ENCODE measurements at regions not wholly inside any gene's neighbourhood (a gene's known extent, or its start where the extent isn't known, plus 50 kb on each side); places are given as distances from the start of the nearest gene placed in this dataset.
"Not testable (repeated sequence)": the region's sequence is repeated elsewhere in the genome, so short reads cannot be mapped to it uniquely, and the experiment has no call there.

GRCh38 chr11:57871231-57871630, 109.6 kb downstream of the CTNND1 start:
- DNase-seq (ENCODE audit: low read depth in 2 of 2) = no peak

DNA sequence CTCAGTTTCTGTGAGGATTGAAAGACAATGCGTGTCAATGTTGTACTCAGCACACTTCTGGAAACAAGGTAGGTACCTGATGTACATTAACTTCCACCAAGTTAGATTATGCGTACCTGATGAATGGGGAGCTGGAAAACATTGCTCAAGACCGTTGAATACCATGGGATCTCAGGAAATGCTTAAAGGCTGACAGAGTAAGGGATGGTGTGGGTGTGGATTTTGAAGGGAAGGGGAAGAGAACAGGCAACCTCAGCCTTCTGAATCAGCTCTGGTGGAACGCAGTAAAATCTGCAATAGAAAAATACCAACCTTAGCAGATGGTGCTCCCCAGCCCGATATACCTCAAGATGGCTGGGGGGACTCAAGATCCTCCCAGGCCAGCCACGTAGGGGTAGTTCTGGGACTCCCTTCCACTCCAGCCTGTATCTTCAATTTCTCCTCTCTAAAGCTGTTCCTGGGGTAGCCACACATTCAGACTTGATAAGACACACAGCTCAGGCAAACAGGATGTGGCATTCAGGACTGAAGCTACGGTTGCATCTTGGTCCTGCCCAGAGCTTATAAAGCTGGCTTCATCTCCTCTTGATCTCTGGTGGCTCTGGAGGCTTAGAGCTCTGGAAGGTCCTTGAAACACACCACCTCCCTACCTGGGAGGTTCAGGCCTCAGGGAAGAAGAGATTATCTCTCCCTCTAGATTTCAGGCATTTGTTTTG, 111.8 kb downstream of the CTNND1 start:
- DNase-seq (ENCODE audit: low read depth in 2 of 2) = no peak

DNA sequence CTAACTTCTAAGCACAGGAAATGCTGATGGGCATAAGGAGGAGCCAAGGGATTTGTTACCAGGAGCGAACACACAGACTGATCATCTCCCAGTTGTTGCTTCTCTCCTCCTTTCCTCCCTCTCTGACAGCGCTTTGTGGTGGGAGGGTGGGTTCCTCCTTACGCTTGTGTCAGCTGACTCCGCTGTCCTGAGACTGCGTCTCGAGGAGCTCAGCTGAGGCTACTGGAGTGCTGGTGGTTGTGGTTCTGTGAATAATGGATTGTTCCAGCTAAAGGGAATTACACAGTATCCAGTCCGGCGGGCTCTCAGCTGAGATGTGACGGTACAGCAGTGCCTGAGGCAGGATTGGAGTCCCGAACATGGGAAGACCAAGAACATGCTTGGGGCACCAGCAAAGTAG, 113.4 kb downstream of the CTNND1 start:
- no peak for DNase-seq (ENCODE audit: low read depth in 2 of 2)

- no peak for DNase-seq (ENCODE audit: low read depth in 2 of 2)
These were observed 120.0 kb downstream of the CTNND1 start for GRCh38 chr11:57881647-57882046.

- DNase-seq (ENCODE audit: low read depth in 2 of 2) = no peak
These were observed 122.0 kb downstream of the CTNND1 start for GRCh38 chr11:57883630-57884029.

GRCh38 chr11:57885298-57886050, 123.9 kb downstream of the CTNND1 start:
- DNase-seq (ENCODE audit: low read depth in 2 of 2) = no peak

DNA sequence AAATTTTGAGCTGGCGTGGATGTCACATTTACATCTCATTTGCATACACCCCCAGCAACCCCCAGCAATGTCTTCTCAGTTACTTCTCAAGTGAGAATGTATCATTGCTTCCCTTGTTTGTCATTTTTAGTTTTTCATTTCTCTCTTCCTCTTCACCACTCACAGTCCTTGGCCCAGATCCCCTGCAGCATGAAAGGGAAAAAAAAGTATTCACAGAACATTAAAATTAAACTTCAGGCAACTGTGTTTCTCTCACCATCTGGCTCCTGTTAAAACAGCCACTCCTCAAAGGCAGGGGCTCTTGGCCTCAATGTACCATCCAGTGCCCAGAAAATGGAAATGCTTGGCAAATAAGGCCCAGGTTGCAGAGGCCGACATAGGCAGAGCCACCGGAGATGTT, 126.8 kb downstream of the CTNND1 start:
- DNase-seq (ENCODE audit: low read depth in 2 of 2) = no peak

- DNase-seq (ENCODE audit: low read depth in 2 of 2) = no peak
These were observed 128.9 kb downstream of the CTNND1 start for GRCh38 chr11:57890521-57890920.

DNA sequence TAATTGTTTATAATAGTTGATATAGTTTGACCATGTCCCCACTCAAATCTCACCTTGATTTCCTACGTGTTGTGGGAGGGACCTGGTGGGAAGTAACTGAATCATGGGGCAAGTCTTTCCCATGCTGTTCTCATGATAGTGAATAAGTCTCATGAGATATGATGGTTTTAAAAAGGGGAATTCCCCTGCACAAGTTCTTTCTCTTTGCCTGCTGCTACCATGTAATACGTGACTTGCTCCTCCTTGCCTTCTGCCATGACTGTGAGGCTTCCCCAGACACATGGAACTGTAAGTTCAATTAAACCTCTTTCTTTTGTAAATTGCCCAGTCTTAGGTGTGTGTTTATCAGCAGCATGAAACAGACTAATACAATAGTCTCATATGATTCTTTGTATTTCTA, 130.5 kb upstream of the OR9Q1 start:
- DNase-seq (ENCODE audit: low read depth in 2 of 2) = not testable (repeated sequence)

DNA sequence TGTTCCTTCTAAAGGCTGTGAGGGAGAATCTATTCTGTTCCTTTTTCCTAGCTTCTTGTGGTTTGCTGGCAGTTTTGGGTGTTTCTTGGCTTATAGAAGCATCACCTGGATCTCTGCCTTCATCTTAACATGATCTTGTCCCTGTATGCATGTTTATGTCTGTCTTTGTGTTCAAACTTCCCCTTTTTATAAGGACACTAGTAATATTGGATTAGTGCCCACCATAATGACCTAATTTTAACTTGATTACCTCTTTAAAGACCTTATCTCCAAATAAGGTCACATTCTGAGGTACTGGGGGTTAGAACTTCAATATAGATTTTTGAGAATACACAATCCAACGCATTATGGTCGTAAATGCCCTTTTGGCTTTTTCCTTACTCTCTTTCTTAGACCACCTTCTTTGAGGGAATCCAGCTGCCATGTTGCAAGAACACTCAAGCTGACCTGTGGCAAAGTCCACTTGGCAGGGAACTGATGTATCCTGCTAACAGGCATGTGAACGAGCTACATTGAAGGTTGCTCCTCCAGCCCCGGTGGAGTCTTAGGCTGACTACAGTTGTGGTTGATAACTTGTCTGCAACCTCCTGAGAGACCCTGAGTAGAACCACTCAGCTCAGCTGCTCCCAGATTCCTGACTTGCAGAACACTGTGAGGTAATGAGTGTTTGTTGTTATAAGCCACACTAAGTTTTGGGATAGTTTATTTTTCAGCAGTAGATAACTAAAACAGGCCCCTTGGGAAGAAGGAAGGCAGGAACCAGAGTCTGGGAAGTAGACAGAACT, 127.1 kb upstream of the OR9Q1 start:
- no peak for DNase-seq (ENCODE audit: low read depth in 2 of 2)

GRCh38 chr11:57899378-57899777, 124.3 kb upstream of the OR9Q1 start:
- no peak for DNase-seq (ENCODE audit: low read depth in 2 of 2)

DNA sequence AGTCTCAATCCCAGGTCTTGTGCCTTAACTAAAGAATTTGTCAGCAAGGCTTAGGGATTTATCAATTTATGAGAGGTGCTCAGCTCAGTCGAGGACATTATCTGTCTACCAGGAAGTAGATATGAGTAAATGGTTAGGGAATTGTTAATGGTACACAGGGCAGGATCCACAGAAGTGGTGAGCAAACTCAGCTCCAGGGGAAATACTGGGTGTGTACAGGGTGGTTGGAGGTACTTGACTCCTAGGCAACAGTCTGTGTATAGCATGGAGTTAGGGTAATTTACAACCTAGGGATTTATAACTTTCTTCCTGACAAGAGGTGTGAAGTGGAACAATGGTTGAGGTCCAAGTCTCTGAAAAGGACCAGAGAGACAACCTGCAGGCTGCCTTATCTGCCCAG, 123.4 kb upstream of the OR9Q1 start:
- DNase-seq (ENCODE audit: low read depth in 2 of 2) = no peak

GRCh38 chr11:57901278-57901677, 122.4 kb upstream of the OR9Q1 start:
- DNase-seq (ENCODE audit: low read depth in 2 of 2) = no peak

- DNase-seq (ENCODE audit: low read depth in 2 of 2) = no peak
These were observed 121.9 kb upstream of the OR9Q1 start for GRCh38 chr11:57901756-57902155.

- no peak for DNase-seq (ENCODE audit: low read depth in 2 of 2)
These were observed 120.7 kb upstream of the OR9Q1 start for GRCh38 chr11:57903011-57903410.

GRCh38 chr11:57903441-57904123, 120.1 kb upstream of the OR9Q1 start:
- DNase-seq (ENCODE audit: low read depth in 2 of 2) = peak; percentile 5 to 23

DNA sequence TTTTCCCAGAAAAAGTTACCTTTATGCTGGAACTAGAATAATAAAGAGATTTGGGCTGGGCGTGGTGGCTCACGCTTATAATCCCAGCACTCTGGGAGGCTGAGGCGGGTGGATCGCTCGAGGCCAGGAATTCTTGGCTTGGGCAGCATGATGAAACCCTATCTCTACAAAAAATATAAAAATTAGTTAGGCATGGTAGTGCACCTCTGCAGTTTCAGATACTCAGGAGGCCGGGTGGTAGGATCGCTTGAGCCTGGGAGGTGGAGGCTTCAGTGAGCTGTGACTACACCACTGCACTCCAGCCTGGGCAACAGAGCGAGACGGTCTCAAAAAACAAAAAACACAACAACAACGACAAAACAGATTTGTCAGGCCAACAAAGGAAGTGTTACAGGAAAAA, 119.3 kb upstream of the OR9Q1 start:
- DNase-seq (ENCODE audit: low read depth in 2 of 2) = no peak

DNA sequence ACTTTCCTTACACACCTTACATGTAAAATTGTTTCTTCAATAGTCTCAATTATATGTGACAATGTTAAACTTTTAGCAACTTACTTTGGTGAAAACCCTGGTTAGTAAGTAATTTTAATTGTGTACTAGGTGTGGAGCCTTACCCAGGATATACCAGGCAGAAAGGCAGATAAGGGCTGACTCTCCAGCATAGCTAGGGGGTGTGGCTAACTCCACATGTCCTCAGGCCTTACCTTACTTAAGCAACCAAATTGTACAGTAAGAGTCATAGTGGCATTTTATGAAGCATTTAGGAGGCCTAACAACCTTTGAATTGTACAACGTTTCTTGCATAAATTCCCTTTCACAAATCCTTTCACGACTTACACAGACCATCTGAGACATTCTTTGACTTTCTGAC, 118.2 kb upstream of the OR9Q1 start:
- DNase-seq (ENCODE audit: low read depth in 2 of 2) = no peak

DNA sequence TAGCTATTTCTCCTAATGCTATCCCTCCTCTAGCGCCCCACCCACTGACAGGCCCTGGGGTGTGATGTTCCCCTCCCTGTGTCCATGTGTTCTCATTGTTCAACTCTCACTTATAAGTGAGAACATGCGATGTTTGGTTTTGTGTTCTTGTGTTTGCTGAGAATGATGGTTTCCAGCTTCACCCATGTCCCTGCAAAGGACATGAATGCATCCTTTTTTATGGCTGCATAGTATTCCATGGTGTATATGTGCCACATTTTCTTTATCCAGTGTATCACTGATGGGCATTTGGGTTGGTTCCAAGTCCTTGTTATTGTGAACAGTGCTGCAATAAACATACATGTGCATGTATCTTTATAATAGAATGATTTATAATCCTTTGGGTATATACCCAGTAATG, 115.3 kb upstream of the OR9Q1 start:
- not testable (repeated sequence) for DNase-seq (ENCODE audit: low read depth in 2 of 2)

DNA sequence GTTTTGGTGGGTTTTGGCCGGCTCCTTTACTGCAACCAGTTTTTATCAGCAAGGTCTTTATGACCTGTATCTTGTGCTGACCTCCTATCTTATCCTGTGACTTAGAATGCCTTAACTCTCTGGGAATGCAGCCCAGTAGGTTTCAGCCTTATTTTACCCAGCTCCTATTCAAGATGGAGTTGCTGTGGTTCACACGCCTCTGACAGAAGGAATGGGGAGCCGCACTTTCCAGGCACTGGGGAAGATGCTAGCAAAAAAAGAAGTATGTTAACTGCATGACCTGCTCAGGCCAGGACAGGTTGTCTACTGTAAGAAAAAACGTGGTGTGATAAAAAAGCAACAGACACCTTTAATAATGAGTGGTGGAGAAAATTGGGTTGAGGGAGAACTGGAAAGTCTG, 112.2 kb upstream of the OR9Q1 start:
- not testable (repeated sequence) for DNase-seq (ENCODE audit: low read depth in 2 of 2)

- no peak for DNase-seq (ENCODE audit: low read depth in 2 of 2)
These were observed 109.7 kb upstream of the OR9Q1 start for GRCh38 chr11:57913715-57914704.
